OCI-LY1 (cell line): ENCODE measurements at regions not wholly inside any gene's neighbourhood (a gene's known extent, or its start where the extent isn't known, plus 50 kb on each side); places are given as distances from the start of the nearest gene placed in this dataset.

Experiments
- EZH2 ChIP-seq: fragments of 200-600 bp; sonication (generic), shearing (Covaris generic); IDR thresholded peaks from 2 replicates; pipeline ENCODE4 v1.8.0; 2017; ENCODE audit warnings: borderline replicate concordance, mixed run types, mild to moderate bottlenecking, antibody characterized with exemption, low read length, moderate library complexity, mixed read lengths
- TF ChIP-seq, protein P1 (sequence below): fragments of 200-600 bp; sonication (generic), shearing (Covaris generic); IDR thresholded peaks from 2 replicates; pipeline ENCODE4 v1.5.1; 2017; ENCODE audit warnings: mild to moderate bottlenecking, antibody characterized with exemption, low read length, moderate library complexity, mixed read lengths

DNA sequence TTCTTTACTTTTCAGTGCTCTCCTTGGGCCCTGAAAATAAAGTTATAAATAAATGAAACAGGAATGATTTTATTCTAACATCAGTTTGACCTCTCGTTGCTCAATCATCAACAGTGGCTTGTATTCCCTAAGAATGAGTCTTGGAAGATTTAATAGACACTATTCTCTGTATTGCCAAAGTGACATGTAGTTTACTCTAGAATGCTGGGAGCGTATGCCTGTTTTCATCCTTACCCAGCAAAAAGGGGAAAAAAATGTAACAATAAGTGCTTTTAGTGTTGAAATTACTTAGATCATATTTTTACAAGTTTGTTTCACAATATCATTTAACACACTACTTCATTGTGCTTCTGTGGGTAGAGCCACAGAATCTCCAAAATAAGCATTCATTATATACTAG is 240.6 kb upstream of the CWC22 start:
- TF ChIP-seq, protein P1, sequence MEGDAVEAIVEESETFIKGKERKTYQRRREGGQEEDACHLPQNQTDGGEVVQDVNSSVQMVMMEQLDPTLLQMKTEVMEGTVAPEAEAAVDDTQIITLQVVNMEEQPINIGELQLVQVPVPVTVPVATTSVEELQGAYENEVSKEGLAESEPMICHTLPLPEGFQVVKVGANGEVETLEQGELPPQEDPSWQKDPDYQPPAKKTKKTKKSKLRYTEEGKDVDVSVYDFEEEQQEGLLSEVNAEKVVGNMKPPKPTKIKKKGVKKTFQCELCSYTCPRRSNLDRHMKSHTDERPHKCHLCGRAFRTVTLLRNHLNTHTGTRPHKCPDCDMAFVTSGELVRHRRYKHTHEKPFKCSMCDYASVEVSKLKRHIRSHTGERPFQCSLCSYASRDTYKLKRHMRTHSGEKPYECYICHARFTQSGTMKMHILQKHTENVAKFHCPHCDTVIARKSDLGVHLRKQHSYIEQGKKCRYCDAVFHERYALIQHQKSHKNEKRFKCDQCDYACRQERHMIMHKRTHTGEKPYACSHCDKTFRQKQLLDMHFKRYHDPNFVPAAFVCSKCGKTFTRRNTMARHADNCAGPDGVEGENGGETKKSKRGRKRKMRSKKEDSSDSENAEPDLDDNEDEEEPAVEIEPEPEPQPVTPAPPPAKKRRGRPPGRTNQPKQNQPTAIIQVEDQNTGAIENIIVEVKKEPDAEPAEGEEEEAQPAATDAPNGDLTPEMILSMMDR = no peak
- TF ChIP-seq EZH2 = no peak
